ELF-1 (cell line): ENCODE measurements at regions not wholly inside any gene's neighbourhood (a gene's known extent, or its start where the extent isn't known, plus 50 kb on each side); places are given as distances from the start of the nearest gene placed in this dataset.
"Not testable (repeated sequence)": the region's sequence is repeated elsewhere in the genome, so short reads cannot be mapped to it uniquely, and the experiment has no call there.

Source experiments
- DNase-seq: peaks from one replicate; pipeline ENCODE4 v3.0.0-alpha.2; 2016; ENCODE audit warnings: low read depth, low spot score

DNA sequence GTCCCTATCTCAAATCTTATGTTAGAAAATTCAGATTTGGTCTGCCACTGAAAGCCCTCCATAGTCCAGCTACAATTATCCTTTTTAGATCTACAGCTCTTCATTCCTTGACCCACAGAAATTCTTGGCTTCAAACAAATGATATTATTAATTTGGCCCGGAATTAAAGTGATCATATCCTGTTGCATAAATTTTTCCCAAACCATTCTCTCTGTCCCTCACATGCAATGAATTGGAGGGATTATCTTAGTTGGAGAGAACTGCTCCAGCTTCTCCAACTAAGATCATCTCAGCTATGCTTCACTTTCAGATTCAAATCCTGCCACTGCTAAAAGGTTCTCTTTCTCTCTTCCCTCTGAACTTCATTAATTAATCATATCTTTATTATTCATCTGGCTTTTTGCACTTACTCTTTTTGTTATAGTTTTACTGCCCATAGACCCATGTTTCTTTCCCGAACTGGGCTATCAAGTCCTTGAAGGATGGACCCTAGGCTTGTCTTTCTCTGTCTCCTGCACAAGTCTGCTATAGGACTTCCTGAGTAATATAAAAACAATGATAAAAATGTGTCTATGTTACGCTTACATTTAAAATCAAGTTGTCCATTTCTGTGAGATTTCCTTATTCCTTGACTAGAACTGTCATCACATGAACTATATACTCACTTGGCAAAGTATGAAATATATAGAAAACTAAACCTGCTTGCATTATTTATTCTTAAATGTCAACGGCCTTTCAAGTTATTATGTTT is 493.9 kb upstream of the MARCKS start:
- no peak for DNase-seq

DNA sequence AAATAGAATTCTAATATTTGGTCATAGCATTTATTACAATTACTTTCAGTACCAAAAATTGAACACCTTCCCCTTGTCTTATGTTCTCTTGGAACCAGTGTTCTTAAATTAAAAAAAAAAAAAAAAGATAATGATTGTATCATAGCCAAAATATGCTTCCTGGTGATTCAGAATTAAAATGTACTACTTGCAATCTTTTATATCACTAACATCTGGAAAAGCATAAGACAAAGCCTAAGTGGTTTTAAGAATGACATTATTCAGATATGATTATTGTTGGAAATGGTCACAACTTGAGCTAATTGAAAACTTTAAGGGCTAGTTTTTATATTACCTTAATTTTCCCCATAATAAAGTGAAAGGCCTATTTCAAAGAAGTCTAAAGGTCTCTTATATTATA is 493.3 kb upstream of the MARCKS start:
- no peak for DNase-seq

- DNase-seq, result no peak
Observed at GRCh38 chr6:113364766-113365165, 492.4 kb upstream of the MARCKS start.

- DNase-seq, result no peak
Observed at GRCh38 chr6:113365191-113365590, 492.0 kb upstream of the MARCKS start.

GRCh38 chr6:113366505-113366904 is 490.6 kb upstream of the MARCKS start:
- no peak for DNase-seq

DNA sequence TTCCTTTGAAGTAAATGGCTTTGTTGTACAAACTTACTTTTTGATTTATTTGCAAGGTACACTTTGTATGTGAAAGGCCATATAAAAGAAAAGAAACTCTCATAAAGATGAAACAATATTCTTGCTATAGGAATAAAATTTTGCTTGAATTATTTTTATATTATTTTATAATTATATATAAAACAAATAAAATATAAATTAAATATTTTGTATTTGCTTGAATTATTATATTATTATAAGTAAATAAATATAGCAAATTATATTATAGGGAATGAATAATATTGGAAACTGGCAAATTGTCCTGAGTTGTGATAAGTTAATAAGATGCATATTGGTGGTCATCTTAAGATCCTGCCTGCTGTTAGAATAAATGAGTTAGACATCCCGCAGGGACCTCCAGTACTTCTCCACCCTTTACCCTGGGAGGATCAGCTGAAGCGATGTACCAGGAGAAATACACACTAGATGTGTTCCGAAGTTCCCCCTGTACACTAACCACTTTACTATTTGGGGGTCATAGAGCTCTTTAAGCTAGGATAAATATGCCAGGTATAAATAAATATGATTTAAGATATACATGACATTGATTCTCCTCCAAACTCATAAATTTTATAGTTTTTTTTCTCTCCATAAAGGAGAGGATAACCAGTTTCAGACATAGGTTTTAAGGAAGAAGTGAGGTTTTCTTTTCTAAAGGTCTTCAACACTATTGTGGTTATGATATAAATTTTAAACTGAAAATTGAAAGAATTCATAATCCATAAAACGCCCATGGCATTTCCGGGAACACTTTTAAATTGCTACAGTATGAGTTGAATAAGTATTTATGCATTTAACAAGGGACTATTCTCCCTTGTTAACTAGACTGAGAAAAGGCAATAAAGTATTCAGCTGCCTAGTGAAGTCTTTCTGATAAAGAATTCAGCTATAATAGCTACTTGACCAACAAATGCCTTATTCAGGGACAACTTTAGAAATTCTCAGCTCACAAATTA is 486.3 kb upstream of the MARCKS start:
- no peak for DNase-seq

- DNase-seq, result not testable (repeated sequence)
Observed at GRCh38 chr6:113375466-113375865, 481.7 kb upstream of the MARCKS start.

- DNase-seq, result no peak
Observed at GRCh38 chr6:113375950-113376846, 480.9 kb upstream of the MARCKS start.

DNA sequence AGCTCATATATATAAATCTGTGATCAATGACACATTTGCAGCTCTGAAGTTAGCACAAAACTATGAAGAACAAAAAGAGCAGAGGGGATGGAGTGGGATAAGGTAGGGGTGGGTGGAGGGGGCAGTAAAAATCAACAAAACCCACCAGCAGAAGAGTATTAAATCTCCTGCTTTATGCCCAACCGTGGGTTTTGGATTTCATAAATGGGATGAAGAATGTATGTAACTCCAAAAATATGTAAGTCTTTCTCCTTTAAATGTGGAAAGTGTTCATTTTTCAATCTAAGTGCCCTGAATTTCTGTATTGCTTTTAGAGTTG is 480.3 kb upstream of the MARCKS start:
- DNase-seq, result no peak

GRCh38 chr6:113377362-113377942 is 479.7 kb upstream of the MARCKS start:
- DNase-seq, result no peak

GRCh38 chr6:113380591-113380990 is 476.6 kb upstream of the MARCKS start:
- no peak for DNase-seq

- no peak for DNase-seq
Observed at GRCh38 chr6:113381232-113381631, 475.9 kb upstream of the MARCKS start.

DNA sequence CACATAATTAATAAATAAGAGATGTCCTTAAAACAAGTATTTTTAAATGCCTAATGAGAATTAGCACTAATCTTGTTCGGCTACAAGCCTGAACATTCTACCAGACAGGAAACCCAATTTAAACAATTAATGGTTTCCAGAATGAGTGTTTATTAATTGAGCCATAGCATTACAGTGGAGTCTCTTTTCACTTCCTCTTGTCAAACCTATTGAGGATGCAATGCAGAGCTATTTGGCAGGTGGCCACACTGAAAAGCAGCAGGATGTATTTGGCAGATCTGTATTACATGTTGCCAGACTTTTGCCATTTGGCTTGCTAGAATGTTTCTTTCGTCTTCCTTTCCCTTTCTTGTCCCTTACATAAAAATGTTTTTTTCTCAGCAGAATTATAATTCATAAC is 475.2 kb upstream of the MARCKS start:
- no peak for DNase-seq

DNA sequence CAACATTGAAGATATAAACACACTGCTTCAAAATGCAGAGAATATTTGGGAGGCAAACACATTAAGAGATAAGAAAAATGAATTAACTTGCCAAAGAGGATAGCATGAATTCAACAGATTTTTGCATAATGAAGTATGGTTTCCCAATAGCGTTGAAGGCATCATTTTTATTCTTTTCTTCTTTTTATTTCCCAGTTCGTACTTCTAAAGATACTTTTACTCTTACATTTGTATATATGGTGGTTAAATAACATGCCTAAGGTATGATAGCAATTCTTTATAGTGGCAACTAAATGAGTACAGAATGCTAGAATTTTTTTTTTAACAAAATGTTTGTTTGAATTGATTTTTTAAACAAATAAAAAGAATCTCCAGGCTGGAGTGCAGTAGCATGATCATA is 473.4 kb upstream of the MARCKS start:
- no peak for DNase-seq

DNA sequence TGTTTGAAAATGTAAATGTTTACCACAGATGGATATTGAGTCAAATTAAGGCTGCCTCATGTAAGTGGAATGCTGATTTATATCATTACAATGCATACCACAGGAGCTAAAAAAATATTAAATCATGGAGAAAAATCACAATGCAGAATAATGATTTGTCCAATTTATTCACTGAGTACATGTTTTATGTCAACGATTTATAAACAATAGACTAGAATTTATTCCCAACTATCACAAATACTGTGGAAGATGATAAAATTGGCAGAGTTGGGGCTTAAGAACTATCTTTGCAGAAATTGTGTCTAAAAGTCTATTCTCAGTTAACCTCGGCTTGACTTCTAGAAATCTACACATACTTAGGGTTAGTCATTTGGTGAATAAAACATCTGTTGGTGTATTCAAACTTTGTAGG is 472.1 kb upstream of the MARCKS start:
- no peak for DNase-seq

DNA sequence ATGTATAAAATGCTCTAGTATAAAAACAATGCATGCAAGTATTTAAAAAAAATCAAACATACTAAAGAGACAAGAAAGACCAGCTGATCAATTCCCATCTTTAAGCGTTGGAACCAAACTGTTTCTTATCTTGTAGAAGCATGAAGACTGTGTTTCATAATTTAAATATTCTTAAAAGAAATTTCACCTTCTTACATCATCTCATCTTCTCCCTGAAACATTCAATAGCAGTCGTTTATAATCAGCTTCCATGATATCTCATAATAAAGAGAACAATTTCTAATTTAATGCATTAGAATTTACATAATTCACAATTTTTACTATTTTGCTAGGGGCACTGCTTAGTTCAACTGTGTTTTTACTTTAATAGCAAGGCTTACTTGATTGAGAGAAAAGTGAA is 468.1 kb upstream of the MARCKS start:
- DNase-seq, result no peak

DNA sequence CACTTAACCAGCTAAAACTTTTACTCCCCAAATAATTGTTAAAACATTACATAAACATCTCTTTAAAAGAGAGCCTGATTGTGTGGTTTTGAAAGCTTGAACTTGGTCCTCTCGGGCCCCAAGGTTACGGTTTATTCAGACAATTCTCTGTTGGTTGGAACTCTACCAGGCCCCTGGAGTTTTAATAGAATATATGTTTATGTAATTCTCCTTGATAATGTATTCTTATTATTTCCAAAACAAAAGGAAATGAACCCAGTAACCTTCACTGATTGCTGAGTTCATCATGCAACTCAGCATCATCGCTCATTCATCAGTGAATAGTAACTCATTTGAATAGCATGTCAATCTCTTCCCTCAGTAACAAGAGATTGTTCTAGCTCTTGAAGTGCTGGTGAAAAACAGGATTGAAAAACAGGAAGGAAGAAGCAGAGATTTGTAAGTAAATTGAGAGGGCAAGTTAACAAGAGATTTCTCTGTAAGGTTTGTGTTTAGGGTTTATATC is 464.5 kb upstream of the MARCKS start:
- no peak for DNase-seq

GRCh38 chr6:113394216-113394615 is 462.9 kb upstream of the MARCKS start:
- DNase-seq, result no peak

DNA sequence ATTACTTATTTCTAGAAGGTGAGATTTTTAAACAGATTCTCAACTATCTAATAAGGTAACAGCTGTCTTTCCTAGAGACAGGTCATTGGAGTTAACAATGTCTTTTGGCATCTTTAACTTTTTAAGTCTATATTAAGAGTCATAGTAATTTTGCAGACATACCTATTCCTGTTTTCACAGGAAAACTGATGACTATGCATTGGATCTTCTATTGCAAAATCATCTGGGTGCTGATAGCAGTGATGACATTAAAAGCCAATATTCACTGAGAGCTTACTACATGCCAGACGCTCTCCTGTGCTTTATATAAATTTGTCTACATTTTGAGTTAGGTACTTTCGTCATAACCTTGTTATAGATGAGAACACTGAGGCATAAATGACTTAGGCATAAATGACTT is 462.4 kb upstream of the MARCKS start:
- no peak for DNase-seq

GRCh38 chr6:113396730-113397129 is 460.4 kb upstream of the MARCKS start:
- DNase-seq, result no peak

- DNase-seq, result no peak
Observed at GRCh38 chr6:113397236-113397635, 459.9 kb upstream of the MARCKS start.
